ENCODE measurements at regions not wholly inside any gene's neighbourhood (a gene's known extent, or its start where the extent isn't known, plus 50 kb on each side); places are given as distances from the start of the nearest gene placed in this dataset.

- TF ChIP-seq CTCF (IDR thresholded peaks at IDR 0.05) (no peak), EZH2 (IDR thresholded peaks at IDR 0.05; ENCODE audit: borderline replicate concordance, insufficient read depth, low read depth, low read length, poor library complexity, severe bottlenecking) (no peak)
Observed at GRCh38 chr1:4944072-4944471, 289.7 kb downstream of the AJAP1 start.
